HepG2 (cell line): ENCODE measurements at regions not wholly inside any gene's neighbourhood (a gene's known extent, or its start where the extent isn't known, plus 50 kb on each side); places are given as distances from the start of the nearest gene placed in this dataset.
A peak's percentile ranks its signal among the peaks of the same experiment; 100 is the strongest.

ENCODE experiments used
- FOSL2 ChIP-seq: sonication (generic); formaldehyde crosslinking; IDR thresholded peaks from 2 replicates; pipeline ENCODE4 v1.4.0; 2020; ENCODE audit warnings: missing genetic modification reagents
- FOXC1 ChIP-seq: sonication (generic); formaldehyde crosslinking; IDR thresholded peaks from 2 replicates; pipeline ENCODE4 v1.8.0; 2022; ENCODE audit warnings: mild to moderate bottlenecking, missing genetic modification reagents, borderline replicate concordance
- HMG20A ChIP-seq: IDR thresholded peaks from 2 replicates; pipeline ENCODE4 v1.6.1; 2016; ENCODE audit warnings: borderline replicate concordance
- NFIC ChIP-seq: IDR thresholded peaks from 2 replicates; pipeline ENCODE4 v1.6.1; 2012; ENCODE audit warnings: mild to moderate bottlenecking, low read length, inconsistent platforms
- ONECUT2 ChIP-seq: sonication (generic); formaldehyde crosslinking; IDR thresholded peaks from 2 replicates; pipeline ENCODE4 v1.4.0; 2020; ENCODE audit warnings: missing genetic modification reagents
- POLR2AphosphoS5 ChIP-seq: IDR thresholded peaks from 2 replicates; pipeline ENCODE4 v1.6.1; 2012; ENCODE audit warnings: low read depth, low read length
- RNF2 ChIP-seq: fragments of 450-650 bp; conservative IDR thresholded peaks from 2 replicates; pipeline ENCODE4 v1.6.1; 2016; ENCODE audit warnings: low read depth
- TCF12 ChIP-seq, 2 experiments: fragments of 450-650 bp in 1 of 2; sonication (generic) in 1 of 2; formaldehyde crosslinking in 1 of 2; IDR thresholded peaks; 2 replicates each; pipeline versions ENCODE4 v1.6.1 to v1.8.0; 2017 to 2022; ENCODE audit warnings: antibody characterized with exemption in 1 of 2, mild to moderate bottlenecking in 1 of 2, missing genetic modification reagents in 1 of 2, moderate library complexity in 1 of 2
- ZNF292 ChIP-seq: sonication (generic); formaldehyde crosslinking; IDR thresholded peaks from 2 replicates; pipeline ENCODE4 v1.8.1; 2022; ENCODE audit warnings: mild to moderate bottlenecking, low read depth, missing genetic modification reagents, borderline replicate concordance
- ZNF318 ChIP-seq: sonication (generic); formaldehyde crosslinking; IDR thresholded peaks from 2 replicates; pipeline ENCODE4 v1.4.0; 2020; ENCODE audit warnings: mild to moderate bottlenecking, missing genetic modification reagents
- TF ChIP-seq, protein P1 (sequence below): sonication (generic); formaldehyde crosslinking; IDR thresholded peaks from 2 replicates; pipeline ENCODE4 v1.4.0; 2020; ENCODE audit warnings: missing genetic modification reagents
- TF ChIP-seq, protein P2 (sequence below): sonication (generic); formaldehyde crosslinking; conservative IDR thresholded peaks from 2 replicates; pipeline ENCODE4 v1.8.0; 2022; ENCODE audit warnings: mild to moderate bottlenecking, moderate library complexity, missing genetic modification reagents

DNA sequence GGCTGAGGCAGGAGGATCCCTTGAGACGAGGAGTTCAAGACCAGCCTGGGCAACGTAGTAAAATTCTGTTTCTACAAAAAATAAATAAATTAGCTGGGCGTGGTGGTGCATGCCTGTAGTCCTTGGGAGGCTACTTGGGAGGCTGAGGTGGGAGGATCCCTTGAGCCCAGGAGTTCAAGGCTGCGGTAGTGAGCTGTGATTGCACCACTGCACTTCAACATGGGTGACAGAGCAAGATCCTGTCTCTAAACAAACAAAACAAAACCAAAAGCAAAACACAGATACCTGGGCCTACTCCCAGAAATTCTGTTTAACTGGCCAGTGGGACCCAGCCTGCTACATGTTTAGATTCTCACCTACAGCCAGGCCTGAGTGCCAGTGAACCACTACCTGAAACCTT is 74.6 kb upstream of the MEDAG start (continued):
- TF ChIP-seq FOXC1 (CRISPR knock-in tag) (no peak), FOSL2 (CRISPR knock-in tag) (peak; percentile 66), RNF2 (no peak), TCF12 (IDR thresholded peaks at IDR 0.05) (no peak), TCF12 (CRISPR knock-in tag; IDR thresholded peaks at IDR 0.05) (no peak), ZNF292 (CRISPR knock-in tag) (no peak), ZNF318 (CRISPR knock-in tag) (no peak), HMG20A (CRISPR knock-in tag) (peak; percentile 60; the same call in 1 of the 2 replicates), NFIC (no peak), ONECUT2 (CRISPR knock-in tag) (no peak), POLR2AphosphoS5 (no peak)
- TF ChIP-seq, protein P1, sequence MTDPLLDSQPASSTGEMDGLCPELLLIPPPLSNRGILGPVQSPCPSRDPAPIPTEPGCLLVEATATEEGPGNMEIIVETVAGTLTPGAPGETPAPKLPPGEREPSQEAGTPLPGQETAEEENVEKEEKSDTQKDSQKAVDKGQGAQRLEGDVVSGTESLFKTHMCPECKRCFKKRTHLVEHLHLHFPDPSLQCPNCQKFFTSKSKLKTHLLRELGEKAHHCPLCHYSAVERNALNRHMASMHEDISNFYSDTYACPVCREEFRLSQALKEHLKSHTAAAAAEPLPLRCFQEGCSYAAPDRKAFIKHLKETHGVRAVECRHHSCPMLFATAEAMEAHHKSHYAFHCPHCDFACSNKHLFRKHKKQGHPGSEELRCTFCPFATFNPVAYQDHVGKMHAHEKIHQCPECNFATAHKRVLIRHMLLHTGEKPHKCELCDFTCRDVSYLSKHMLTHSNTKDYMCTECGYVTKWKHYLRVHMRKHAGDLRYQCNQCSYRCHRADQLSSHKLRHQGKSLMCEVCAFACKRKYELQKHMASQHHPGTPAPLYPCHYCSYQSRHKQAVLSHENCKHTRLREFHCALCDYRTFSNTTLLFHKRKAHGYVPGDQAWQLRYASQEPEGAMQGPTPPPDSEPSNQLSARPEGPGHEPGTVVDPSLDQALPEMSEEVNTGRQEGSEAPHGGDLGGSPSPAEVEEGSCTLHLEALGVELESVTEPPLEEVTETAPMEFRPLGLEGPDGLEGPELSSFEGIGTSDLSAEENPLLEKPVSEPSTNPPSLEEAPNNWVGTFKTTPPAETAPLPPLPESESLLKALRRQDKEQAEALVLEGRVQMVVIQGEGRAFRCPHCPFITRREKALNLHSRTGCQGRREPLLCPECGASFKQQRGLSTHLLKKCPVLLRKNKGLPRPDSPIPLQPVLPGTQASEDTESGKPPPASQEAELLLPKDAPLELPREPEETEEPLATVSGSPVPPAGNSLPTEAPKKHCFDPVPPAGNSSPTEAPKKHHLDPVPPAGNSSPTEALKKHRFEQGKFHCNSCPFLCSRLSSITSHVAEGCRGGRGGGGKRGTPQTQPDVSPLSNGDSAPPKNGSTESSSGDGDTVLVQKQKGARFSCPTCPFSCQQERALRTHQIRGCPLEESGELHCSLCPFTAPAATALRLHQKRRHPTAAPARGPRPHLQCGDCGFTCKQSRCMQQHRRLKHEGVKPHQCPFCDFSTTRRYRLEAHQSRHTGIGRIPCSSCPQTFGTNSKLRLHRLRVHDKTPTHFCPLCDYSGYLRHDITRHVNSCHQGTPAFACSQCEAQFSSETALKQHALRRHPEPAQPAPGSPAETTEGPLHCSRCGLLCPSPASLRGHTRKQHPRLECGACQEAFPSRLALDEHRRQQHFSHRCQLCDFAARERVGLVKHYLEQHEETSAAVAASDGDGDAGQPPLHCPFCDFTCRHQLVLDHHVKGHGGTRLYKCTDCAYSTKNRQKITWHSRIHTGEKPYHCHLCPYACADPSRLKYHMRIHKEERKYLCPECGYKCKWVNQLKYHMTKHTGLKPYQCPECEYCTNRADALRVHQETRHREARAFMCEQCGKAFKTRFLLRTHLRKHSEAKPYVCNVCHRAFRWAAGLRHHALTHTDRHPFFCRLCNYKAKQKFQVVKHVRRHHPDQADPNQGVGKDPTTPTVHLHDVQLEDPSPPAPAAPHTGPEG (CRISPR knock-in tag) = no peak
- TF ChIP-seq, protein P2, sequence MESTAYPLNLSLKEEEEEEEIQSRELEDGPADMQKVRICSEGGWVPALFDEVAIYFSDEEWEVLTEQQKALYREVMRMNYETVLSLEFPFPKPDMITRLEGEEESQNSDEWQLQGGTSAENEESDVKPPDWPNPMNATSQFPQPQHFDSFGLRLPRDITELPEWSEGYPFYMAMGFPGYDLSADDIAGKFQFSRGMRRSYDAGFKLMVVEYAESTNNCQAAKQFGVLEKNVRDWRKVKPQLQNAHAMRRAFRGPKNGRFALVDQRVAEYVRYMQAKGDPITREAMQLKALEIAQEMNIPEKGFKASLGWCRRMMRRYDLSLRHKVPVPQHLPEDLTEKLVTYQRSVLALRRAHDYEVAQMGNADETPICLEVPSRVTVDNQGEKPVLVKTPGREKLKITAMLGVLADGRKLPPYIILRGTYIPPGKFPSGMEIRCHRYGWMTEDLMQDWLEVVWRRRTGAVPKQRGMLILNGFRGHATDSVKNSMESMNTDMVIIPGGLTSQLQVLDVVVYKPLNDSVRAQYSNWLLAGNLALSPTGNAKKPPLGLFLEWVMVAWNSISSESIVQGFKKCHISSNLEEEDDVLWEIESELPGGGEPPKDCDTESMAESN = no peak
